Endothelial cell of umbilical vein (primary cell): ENCODE measurements at regions not wholly inside any gene's neighbourhood (a gene's known extent, or its start where the extent isn't known, plus 50 kb on each side); places are given as distances from the start of the nearest gene placed in this dataset.

Source experiments
- BruUV-seq: library from RNA; stranded (reverse); fragments of 400-500 nt; replicated peaks from 2 replicates; lab custom pipeline; 2021; lab: Mats Ljungman, UMichigan
- CTCF ChIA-PET: fragments of 300-600, 350-600 bp; sonication (Branson Sonifier 250); formaldehyde crosslinking; loops from one replicate; lab custom pipeline; 2021; ENCODE audit warnings: antibody characterized with exemption, inconsistent platforms; lab: Charles Lee
- POLR2A ChIA-PET: fragments of 300-600, 350-600 bp; sonication (Branson Sonifier 250); formaldehyde crosslinking; loops from one replicate; lab custom pipeline; 2021; ENCODE audit warnings: antibody characterized with exemption, inconsistent platforms; lab: Charles Lee
- DNase-seq: peaks from one replicate; pipeline ENCODE4 v3.0.0-alpha.2; 2011; ENCODE audit warnings: low read depth, low spot score
- FAIRE-seq: peaks from 2 replicates; lab custom pipeline; 2011; peaks lifted over from hg19 to GRCh38; lab: Jason Lieb, UNC
- H2AFZ ChIP-seq: 2 replicates; pipeline ENCODE4 v1.6.0; 2012; ENCODE audit warnings: low read depth, low read length, control low read depth, inconsistent platforms
- H3K27ac ChIP-seq: 2 replicates; pipeline ENCODE4 v1.5.1; 2011; ENCODE audit warnings: low read depth, mild to moderate bottlenecking, control low read depth, low read length, moderate library complexity; ENCODE audit not compliant: insufficient read depth
- H3K27me3 ChIP-seq, 2 experiments: 2 replicates each; pipeline versions ENCODE4 v1.6.0 to v1.6.1; 2011; ENCODE audit warnings: low read length in 2 of 2, mixed read lengths in 1 of 2; ENCODE audit not compliant: control insufficient read depth in 2 of 2, insufficient read depth in 2 of 2
- H3K36me3 ChIP-seq, 2 experiments: 2 replicates in 1 of 2; 3 replicates in 1 of 2; pipeline ENCODE4 v1.5.1; 2011; ENCODE audit warnings: low read length in 2 of 2, mild to moderate bottlenecking in 1 of 2, moderate library complexity in 1 of 2; ENCODE audit not compliant: control insufficient read depth in 2 of 2, insufficient read depth in 2 of 2; ENCODE audit errors: extremely low read depth in 1 of 2
- H3K4me1 ChIP-seq: 3 replicates; pipeline ENCODE4 v1.5.1; 2011; ENCODE audit warnings: mild to moderate bottlenecking, low read length; ENCODE audit not compliant: control insufficient read depth, insufficient read depth; ENCODE audit errors: extremely low read depth
- H3K4me2 ChIP-seq: 2 replicates; pipeline ENCODE4 v1.6.1; 2011; ENCODE audit warnings: low read length, control low read depth, mixed read lengths; ENCODE audit not compliant: insufficient read depth
- H3K4me3 ChIP-seq, 3 experiments: fragments of 200-600 bp in 1 of 3; sonication (generic), shearing (Covaris generic) in 1 of 3; replicated peaks in 1 of 3; 2 replicates each; pipeline ENCODE4 v1.5.1; 2011 to 2016; ENCODE audit warnings: control low read depth in 3 of 3, low read length in 3 of 3, mild to moderate bottlenecking in 2 of 3, inconsistent platforms in 1 of 3, low read depth in 1 of 3, moderate library complexity in 1 of 3; ENCODE audit not compliant: insufficient read depth in 1 of 3
- H3K79me2 ChIP-seq: 2 replicates; pipeline ENCODE4 v1.6.0; 2012; ENCODE audit warnings: low read length, inconsistent platforms; ENCODE audit not compliant: control insufficient read depth, insufficient read depth
- H3K9ac ChIP-seq: replicated peaks from 2 replicates; pipeline ENCODE3; 2011; ENCODE audit warnings: low read length, control low read depth; ENCODE audit not compliant: insufficient read depth; ENCODE audit errors: extremely low read depth
- H3K9me1 ChIP-seq: replicated peaks from 3 replicates; pipeline ENCODE4 v1.6.0; 2011; ENCODE audit warnings: mild to moderate bottlenecking, low read length; ENCODE audit not compliant: control insufficient read depth, insufficient read depth; ENCODE audit errors: extremely low read depth
- H3K9me3 ChIP-seq: replicated peaks from 2 replicates; pipeline ENCODE4 v1.5.1; 2012; ENCODE audit warnings: low read length, inconsistent platforms; ENCODE audit not compliant: control insufficient read depth, insufficient read depth
- H4K20me1 ChIP-seq: replicated peaks from 2 replicates; pipeline ENCODE3; 2011; ENCODE audit warnings: mild to moderate bottlenecking, low read length; ENCODE audit not compliant: control insufficient read depth, insufficient read depth; ENCODE audit errors: extremely low read depth
- CTCF ChIP-seq, 2 donors: IDR thresholded peaks; 1 replicate in 1 of 2; 2 replicates in 1 of 2; pipeline ENCODE4 v1.5.1; 2011; ENCODE audit warnings: low read length in 2 of 2, mild to moderate bottlenecking in 2 of 2, moderate library complexity in 2 of 2, control low read depth in 1 of 2, inconsistent platforms in 1 of 2, low read depth in 1 of 2; ENCODE audit not compliant: insufficient read depth in 1 of 2; ENCODE audit errors: extremely low read depth in 1 of 2
- EZH2 ChIP-seq: IDR thresholded peaks from 2 replicates; pipeline ENCODE4 v1.6.1; 2012; ENCODE audit warnings: borderline replicate concordance, low read depth, mild to moderate bottlenecking, moderate library complexity, low read length, inconsistent platforms; ENCODE audit not compliant: severe bottlenecking
- FOS ChIP-seq: IDR thresholded peaks from 2 replicates; pipeline ENCODE4 v1.6.1; 2011; ENCODE audit warnings: mild to moderate bottlenecking, low read length, moderate library complexity, borderline replicate concordance; ENCODE audit not compliant: insufficient read depth
- GATA2 ChIP-seq: IDR thresholded peaks from 2 replicates; pipeline ENCODE4 v1.7.0; 2011; ENCODE audit warnings: low read depth, mild to moderate bottlenecking, moderate library complexity, mixed read lengths, low read length; ENCODE audit not compliant: insufficient read length, insufficient read depth
- JUN ChIP-seq: IDR thresholded peaks from 2 replicates; pipeline ENCODE4 v1.6.1; 2011; ENCODE audit warnings: borderline replicate concordance, low read depth; ENCODE audit not compliant: insufficient read length, insufficient read depth
- MAX ChIP-seq: IDR thresholded peaks from 2 replicates; pipeline ENCODE4 v1.6.1; 2011; ENCODE audit not compliant: insufficient read depth, insufficient read length
- MYC ChIP-seq: IDR thresholded peaks from one replicate; pipeline ENCODE4 v1.6.1; 2011; ENCODE audit warnings: mild to moderate bottlenecking, low read depth, low read length
- POLR2A ChIP-seq: IDR thresholded peaks from 2 replicates; pipeline ENCODE4 v1.6.1; 2012; ENCODE audit warnings: low read depth, mild to moderate bottlenecking, control low read depth, low read length
- POLR2AphosphoS5 ChIP-seq: IDR thresholded peaks from 2 replicates; pipeline ENCODE4 v1.6.1; 2012; ENCODE audit warnings: low read depth, mild to moderate bottlenecking, control low read depth, low read length, moderate library complexity; ENCODE audit not compliant: insufficient read depth
- dilution Hi-C: fragments of 300-500 bp; cut with MboI; formaldehyde crosslinking; loops from one replicate; pipeline ENCODE4 v1.15.0; 2019; ENCODE audit warnings: low sequenced_read_pairs; ENCODE audit not compliant: extremely low pct_ligation_motif_present
- intact Hi-C: fragments of 100-400 bp; cut with micrococcal nuclease; formaldehyde crosslinking; loops from one replicate; pipeline ENCODE4 v1.10.0; 2022

- Histone ChIP-seq H3K9ac (no peak overlapping the region), H3K79me2 (no peaks in the 10 kb centered on the region), H3K4me2 (no peak overlapping the region), H3K4me1 (no peaks in the 10 kb centered on the region), H3K27ac (no peak overlapping the region), H3K9me1 (no peaks in the 10 kb centered on the region), H3K4me3 (no peak overlapping the region), H4K20me1 (no peaks in the 10 kb centered on the region), H3K9me3 (no peaks in the 10 kb centered on the region), H3K27me3 (no peaks in the 10 kb centered on the region), H3K36me3 (no peaks in the 10 kb centered on the region), H2AFZ (no peak overlapping the region)
- ChIA-PET CTCF (interaction anchor here (3.1 kb wide), 1 partner anchor 14 kb away, joined by 24 read pairs; no protein-coding TSS in a partner anchor), POLR2A (no interaction called here)
- intact Hi-C loops, result no loop called here
- dilution Hi-C loops, result no loop called here
- DNase-seq (no peak), FAIRE-seq (no peak)
- TF ChIP-seq MYC, result no peak
- TF ChIP-seq POLR2AphosphoS5, result no peak
- TF ChIP-seq CTCF (IDR thresholded peaks at IDR 0.05; ENCODE audit: extremely low read depth in 1 of 2, insufficient read depth in 1 of 2, low read depth in 1 of 2, low read length in 2 of 2), result no peak
- TF ChIP-seq EZH2, result no peak
- no peak for TF ChIP-seq GATA2
- no peak for TF ChIP-seq FOS
- no peak for TF ChIP-seq JUN
- no peak for TF ChIP-seq MAX
- no peak for TF ChIP-seq POLR2A
- no TSS peak for BruUV-seq
Observed at GRCh38 chr3:176650478-176650877, 546.8 kb downstream of the TBL1XR1 start.
